ENCODE measurements at regions not wholly inside any gene's neighbourhood (a gene's known extent, or its start where the extent isn't known, plus 50 kb on each side); places are given as distances from the start of the nearest gene placed in this dataset.

DNA sequence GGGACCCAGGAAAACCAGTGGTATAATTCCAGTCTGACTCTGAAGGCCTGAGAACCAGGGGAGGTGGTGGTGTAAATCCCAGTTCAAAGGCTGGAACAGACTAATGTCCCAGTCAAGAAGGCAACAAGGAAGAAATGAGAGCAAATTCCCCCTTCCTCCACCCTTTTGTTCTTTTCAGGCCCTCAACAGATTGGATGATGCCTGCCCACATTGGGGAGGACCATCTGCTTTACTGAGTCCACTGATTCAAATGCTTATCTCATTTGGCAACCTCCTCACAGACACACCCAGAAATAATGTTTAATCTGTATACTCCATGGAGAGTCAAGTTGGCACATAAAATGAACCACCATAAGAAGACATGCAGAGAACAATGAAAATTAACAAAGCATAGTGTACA, 61.9 kb upstream of the CRYM start:
- no peak overlapping the region for H3K4me3 ChIP-seq (ENCODE audit: insufficient read depth, low read depth, low read length)
- no peak overlapping the region for H4K8ac ChIP-seq (ENCODE audit: low read depth in 2 of 2, low read length in 2 of 2)
- no peak overlapping the region for H3K27ac ChIP-seq (ENCODE audit: insufficient read depth, low read length)
- CTCF ChIA-PET: no interaction called here
- no peaks in the 10 kb centered on the region for H3K9me3 ChIP-seq (ENCODE audit: control insufficient read depth, insufficient read depth, low read length)
- H2BK20ac ChIP-seq (ENCODE audit: low read depth, low read length): no peak overlapping the region
- H3K4ac ChIP-seq (ENCODE audit: low read depth, low read length): no peak overlapping the region
- H3K23ac ChIP-seq (ENCODE audit: low read depth, low read length): no peak overlapping the region
- no peaks in the 10 kb centered on the region for H4K20me1 ChIP-seq (ENCODE audit: insufficient read depth, low read length)
- no peaks in the 10 kb centered on the region for H3K79me1 ChIP-seq (ENCODE audit: low read depth in 1 of 2, low read length in 2 of 2)
- no TSS peak for BruUV-seq (replicated peaks)
- H2BK5ac ChIP-seq (ENCODE audit: low read depth, low read length, poor library complexity, severe bottlenecking): no peak overlapping the region
- no peak overlapping the region for H4K91ac ChIP-seq (ENCODE audit: insufficient read depth, low read depth, low read length)
- no peak overlapping the region for H3K4me2 ChIP-seq (ENCODE audit: low read depth, low read length)
- no peaks in the 10 kb centered on the region for H3K4me1 ChIP-seq (ENCODE audit: control insufficient read depth, insufficient read depth, low read length)
- H2AK9ac ChIP-seq (replicated peaks; ENCODE audit: low read depth, low read length, poor library complexity): no peak overlapping the region
- no peak overlapping the region for H3K14ac ChIP-seq (replicated peaks; ENCODE audit: low read depth, low read length)
- no peaks in the 10 kb centered on the region for H3K9me1 ChIP-seq (ENCODE audit: insufficient read depth, low read length)
- no peak overlapping the region for H3K56ac ChIP-seq (ENCODE audit: extremely low read depth, insufficient read depth, low read length)
- H2AK5ac ChIP-seq (ENCODE audit: low read depth, low read length): no peak overlapping the region
- in situ Hi-C loops (cut with MboI; ENCODE audit: low sequenced_read_pairs): no loop called here
- H2BK120ac ChIP-seq (ENCODE audit: low read depth, low read length): no peak overlapping the region
- H4K5ac ChIP-seq (ENCODE audit: low read depth, low read length): no peak overlapping the region
- no peaks in the 10 kb centered on the region for H3K36me3 ChIP-seq (ENCODE audit: control insufficient read depth, insufficient read depth, low read length)
- no peaks in the 10 kb centered on the region for H3K27me3 ChIP-seq (ENCODE audit: control insufficient read depth, insufficient read depth, low read length)
- TF ChIP-seq, protein P1, sequence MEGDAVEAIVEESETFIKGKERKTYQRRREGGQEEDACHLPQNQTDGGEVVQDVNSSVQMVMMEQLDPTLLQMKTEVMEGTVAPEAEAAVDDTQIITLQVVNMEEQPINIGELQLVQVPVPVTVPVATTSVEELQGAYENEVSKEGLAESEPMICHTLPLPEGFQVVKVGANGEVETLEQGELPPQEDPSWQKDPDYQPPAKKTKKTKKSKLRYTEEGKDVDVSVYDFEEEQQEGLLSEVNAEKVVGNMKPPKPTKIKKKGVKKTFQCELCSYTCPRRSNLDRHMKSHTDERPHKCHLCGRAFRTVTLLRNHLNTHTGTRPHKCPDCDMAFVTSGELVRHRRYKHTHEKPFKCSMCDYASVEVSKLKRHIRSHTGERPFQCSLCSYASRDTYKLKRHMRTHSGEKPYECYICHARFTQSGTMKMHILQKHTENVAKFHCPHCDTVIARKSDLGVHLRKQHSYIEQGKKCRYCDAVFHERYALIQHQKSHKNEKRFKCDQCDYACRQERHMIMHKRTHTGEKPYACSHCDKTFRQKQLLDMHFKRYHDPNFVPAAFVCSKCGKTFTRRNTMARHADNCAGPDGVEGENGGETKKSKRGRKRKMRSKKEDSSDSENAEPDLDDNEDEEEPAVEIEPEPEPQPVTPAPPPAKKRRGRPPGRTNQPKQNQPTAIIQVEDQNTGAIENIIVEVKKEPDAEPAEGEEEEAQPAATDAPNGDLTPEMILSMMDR (conservative IDR thresholded peaks at IDR 0.05; ENCODE audit: low read depth, low read length): no peak
- TF ChIP-seq FOS (IDR thresholded peaks at IDR 0.05; ENCODE audit: low read depth, low read length) (no peak), CEBPB (IDR thresholded peaks at IDR 0.05; ENCODE audit: low read depth, low read length) (no peak), BHLHE40 (IDR thresholded peaks at IDR 0.05; ENCODE audit: low read depth, low read length) (no peak), RCOR1 (IDR thresholded peaks at IDR 0.05; ENCODE audit: insufficient replicate concordance, low read length) (no peak), CHD1 (IDR thresholded peaks at IDR 0.05; ENCODE audit: low read depth, low read length) (no peak), RAD21 (IDR thresholded peaks at IDR 0.05; ENCODE audit: low read length) (no peak), SMC3 (IDR thresholded peaks at IDR 0.05; ENCODE audit: low read depth, low read length) (no peak), POLR2A (IDR thresholded peaks at IDR 0.05; ENCODE audit: low read depth, low read length) (no peak), NFE2L2 (IDR thresholded peaks at IDR 0.05; ENCODE audit: low read depth, low read length) (no peak), MAFK (IDR thresholded peaks at IDR 0.05; ENCODE audit: low read depth, low read length) (no peak), MAZ (IDR thresholded peaks at IDR 0.05; ENCODE audit: borderline replicate concordance, low read depth, low read length) (no peak), MXI1 (IDR thresholded peaks at IDR 0.05; ENCODE audit: borderline replicate concordance, low read depth, low read length) (no peak)
- TF ChIP-seq, protein P2, sequence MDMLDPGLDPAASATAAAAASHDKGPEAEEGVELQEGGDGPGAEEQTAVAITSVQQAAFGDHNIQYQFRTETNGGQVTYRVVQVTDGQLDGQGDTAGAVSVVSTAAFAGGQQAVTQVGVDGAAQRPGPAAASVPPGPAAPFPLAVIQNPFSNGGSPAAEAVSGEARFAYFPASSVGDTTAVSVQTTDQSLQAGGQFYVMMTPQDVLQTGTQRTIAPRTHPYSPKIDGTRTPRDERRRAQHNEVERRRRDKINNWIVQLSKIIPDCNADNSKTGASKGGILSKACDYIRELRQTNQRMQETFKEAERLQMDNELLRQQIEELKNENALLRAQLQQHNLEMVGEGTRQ (IDR thresholded peaks at IDR 0.05; ENCODE audit: low read depth, low read length): no peak
- TF ChIP-seq, protein P3, sequence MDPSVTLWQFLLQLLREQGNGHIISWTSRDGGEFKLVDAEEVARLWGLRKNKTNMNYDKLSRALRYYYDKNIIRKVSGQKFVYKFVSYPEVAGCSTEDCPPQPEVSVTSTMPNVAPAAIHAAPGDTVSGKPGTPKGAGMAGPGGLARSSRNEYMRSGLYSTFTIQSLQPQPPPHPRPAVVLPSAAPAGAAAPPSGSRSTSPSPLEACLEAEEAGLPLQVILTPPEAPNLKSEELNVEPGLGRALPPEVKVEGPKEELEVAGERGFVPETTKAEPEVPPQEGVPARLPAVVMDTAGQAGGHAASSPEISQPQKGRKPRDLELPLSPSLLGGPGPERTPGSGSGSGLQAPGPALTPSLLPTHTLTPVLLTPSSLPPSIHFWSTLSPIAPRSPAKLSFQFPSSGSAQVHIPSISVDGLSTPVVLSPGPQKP (IDR thresholded peaks at IDR 0.05; ENCODE audit: borderline replicate concordance, low read depth, low read length): no peak
- no peak for ATAC-seq (ENCODE audit: low read depth)
- dilution Hi-C loops (cut with HindIII; ENCODE audit: low sequenced_read_pairs, unreplicated experiment): no loop called here
- H2AFZ ChIP-seq (replicated peaks; ENCODE audit: low read length, poor library complexity): no peak overlapping the region
- no peak overlapping the region for H3K9ac ChIP-seq (ENCODE audit: low read depth, low read length)
- intact Hi-C loops (cut with micrococcal nuclease): no loop called here
- no peak overlapping the region for H3K18ac ChIP-seq (ENCODE audit: low read depth, low read length)
- POLR2A ChIA-PET (ENCODE audit: unreplicated experiment): no interaction called here
- H2BK15ac ChIP-seq (ENCODE audit: low read depth, low read length): no peak overlapping the region
- no peak for DNase-seq
